Activated CD4-positive, alpha-beta T cell treated with anti-CD3 and anti-CD28 coated beads, Interleukin-2, amount 10 ng/mL, durations not matched to agents 7 days and 5 days (primary cell): ENCODE measurements at regions not wholly inside any gene's neighbourhood (a gene's known extent, or its start where the extent isn't known, plus 50 kb on each side); places are given as distances from the start of the nearest gene placed in this dataset.
"Not testable (repeated sequence)": the region's sequence is repeated elsewhere in the genome, so short reads cannot be mapped to it uniquely, and the experiment has no call there.

Experiments used
- CTCF ChIA-PET: fragments of 350-600 bp; sonication (Branson Sonifier 250); formaldehyde crosslinking; loops from one replicate; lab custom pipeline; 2021; ENCODE audit warnings: antibody characterized with exemption; lab: Charles Lee
- POLR2A ChIA-PET: fragments of 350-600 bp; sonication (Branson Sonifier 250); formaldehyde crosslinking; loops from one replicate; lab custom pipeline; 2021; ENCODE audit warnings: antibody characterized with exemption; lab: Charles Lee
- DNase-seq: peaks from one replicate; pipeline ENCODE4 v3.0.0-alpha.2; 2020
- H3K27ac Mint-ChIP-seq: one replicate; pipeline ENCODE4 v1.8.0; 2021; ENCODE audit warnings: mild to moderate bottlenecking, moderate library complexity, mixed read lengths
- H3K27me3 Mint-ChIP-seq: one replicate; pipeline ENCODE4 v1.8.0; 2021; ENCODE audit warnings: mixed read lengths
- H3K36me3 Mint-ChIP-seq: one replicate; pipeline ENCODE4 v1.8.0; 2021; ENCODE audit warnings: low read depth, mixed read lengths
- H3K4me1 Mint-ChIP-seq: one replicate; pipeline ENCODE4 v1.8.0; 2021; ENCODE audit warnings: mixed read lengths
- H3K4me3 Mint-ChIP-seq: one replicate; pipeline ENCODE4 v1.8.0; 2021; ENCODE audit warnings: mild to moderate bottlenecking, moderate library complexity, mixed read lengths
- H3K9me3 Mint-ChIP-seq: one replicate; pipeline ENCODE4 v1.8.0; 2021; ENCODE audit warnings: mixed read lengths

DNA sequence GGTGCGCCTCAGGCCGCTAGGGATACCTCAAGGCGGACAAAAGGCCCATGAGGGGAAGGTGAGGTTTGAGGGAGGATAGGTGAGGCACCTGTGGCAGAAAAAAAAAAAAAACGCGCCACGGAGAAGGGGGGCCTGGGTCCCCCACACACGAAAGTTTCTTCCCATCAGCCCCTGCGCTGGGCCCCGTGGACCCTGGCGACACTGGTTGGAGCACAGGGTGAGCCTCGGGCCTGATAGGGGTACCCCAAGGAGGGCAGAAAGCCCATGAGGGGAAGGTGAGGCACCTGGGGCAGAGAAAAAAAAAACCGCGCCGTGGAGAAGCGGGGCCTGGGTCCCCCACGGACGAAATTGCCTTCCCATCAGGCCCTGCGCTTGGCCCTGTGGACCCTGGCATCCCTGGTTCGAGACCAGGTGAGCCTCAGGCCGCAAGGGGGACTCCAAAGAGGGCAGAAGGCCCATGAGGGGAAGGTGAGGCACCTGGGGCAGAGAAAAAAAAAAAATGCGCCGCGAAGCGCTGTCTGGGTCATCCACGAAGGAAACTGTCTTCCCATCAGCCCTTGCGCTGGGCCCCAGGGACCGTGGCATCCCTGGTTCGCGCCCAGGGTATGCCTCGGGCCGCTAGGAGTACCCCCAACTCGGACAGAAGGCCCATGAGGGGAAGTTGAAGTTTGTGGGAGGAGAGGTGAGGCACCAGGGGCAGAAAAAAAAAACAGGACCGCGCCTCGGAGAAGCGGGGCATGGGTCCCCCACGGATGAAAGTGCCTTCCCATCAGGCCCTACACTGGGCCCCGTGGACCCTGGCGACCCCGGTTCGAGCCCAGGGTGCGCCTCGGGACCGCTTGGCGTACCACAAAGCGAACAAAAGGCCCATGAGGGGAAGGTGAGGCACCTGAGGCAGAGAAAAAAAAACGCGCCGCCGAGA, 226.2 kb downstream of the CCDC74A start:
- POLR2A ChIA-PET: no interaction called here
- H3K9me3 Mint-ChIP-seq: no peaks in the 10 kb centered on the region
- CTCF ChIA-PET: no interaction called here
- H3K27ac Mint-ChIP-seq: no peak overlapping the region
- no peak overlapping the region for H3K4me3 Mint-ChIP-seq
- H3K27me3 Mint-ChIP-seq: peaks cover 3% of the 10 kb centered on the region
- no peaks in the 10 kb centered on the region for H3K4me1 Mint-ChIP-seq
- DNase-seq: no peak
- no peaks in the 10 kb centered on the region for H3K36me3 Mint-ChIP-seq

DNA sequence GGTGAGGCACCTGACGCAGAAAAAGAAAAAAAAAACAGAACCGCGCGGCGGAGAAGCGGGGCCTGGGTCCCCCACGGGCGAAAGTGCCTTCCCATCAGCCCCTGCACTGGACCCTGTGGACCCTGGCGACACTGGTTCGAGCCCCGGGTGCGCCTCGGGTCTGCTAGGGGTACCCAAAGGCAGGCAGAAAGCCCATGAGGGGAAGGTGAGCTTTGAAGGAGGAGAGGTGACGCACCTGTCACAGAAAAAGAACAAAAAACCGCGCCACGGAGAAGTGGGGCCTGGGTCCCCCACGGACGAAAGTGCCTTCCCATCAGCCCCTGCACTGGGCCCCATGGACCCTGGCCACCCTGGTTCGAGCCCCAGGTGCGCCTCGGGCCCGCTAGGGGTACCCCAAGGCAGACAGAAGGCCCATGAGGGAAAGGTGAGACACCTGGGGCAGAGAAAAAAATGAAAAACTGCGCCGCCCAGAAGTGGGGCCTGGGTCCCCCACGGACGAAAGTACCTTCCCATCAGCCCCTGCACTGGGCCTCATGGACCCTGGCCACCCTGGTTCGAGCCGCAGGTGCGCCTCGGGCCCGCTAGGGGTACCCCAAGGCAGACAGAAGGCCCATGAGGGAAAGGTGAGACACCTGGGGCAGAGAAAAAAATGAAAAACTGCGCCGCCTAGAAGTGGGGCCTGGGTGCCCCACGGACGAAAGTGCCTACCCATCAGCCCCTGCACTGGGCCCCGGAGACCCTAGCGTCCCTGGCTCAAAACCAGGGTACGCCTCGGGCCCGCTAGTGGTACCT, 227.4 kb downstream of the CCDC74A start:
- Mint-ChIP-seq H3K4me1 (no peaks in the 10 kb centered on the region), H3K9me3 (no peaks in the 10 kb centered on the region), H3K4me3 (no peak overlapping the region), H3K27ac (no peak overlapping the region), H3K36me3 (no peaks in the 10 kb centered on the region), H3K27me3 (peaks cover 3% of the 10 kb centered on the region)
- CTCF ChIA-PET: no interaction called here
- no peak for DNase-seq
- POLR2A ChIA-PET: no interaction called here

DNA sequence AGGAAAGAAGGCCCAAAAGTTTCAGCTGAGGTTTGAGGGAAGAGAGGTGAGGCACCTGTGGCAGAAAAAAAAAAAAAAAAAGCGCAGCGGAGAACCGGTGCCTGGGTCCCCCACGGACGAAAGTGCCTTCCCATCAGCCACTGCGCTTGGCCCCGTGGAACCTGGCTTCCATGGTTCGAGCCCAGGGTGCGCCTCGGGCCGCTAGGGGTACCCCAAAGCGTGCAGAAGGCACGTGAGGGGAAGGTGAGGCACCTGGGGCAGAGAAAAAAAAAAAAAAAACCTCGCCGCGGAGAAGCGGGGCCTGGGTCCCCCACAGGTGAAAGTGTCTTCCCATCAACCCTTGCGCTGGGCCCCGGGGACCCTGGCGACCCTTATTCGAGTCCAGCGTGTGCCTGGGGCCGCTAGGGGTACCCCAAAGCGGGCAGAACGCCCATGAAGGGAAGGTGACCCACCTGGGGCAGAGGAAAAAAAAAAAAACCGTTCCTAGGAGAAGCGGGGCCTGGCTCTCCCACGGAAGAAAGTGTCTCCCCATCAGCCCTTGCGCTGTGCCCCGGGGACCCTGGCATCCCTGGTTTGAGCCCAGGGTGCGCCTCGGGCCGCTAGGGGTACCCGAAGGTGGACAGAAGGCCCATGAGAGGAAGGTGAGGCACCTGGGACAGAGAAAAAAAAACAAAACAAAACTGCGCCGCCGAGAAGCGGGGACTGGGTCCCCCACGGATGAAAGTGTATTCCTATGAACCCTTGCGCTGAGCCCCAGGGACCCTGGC, 228.6 kb downstream of the CCDC74A start:
- no peak overlapping the region for H3K4me3 Mint-ChIP-seq
- no peaks in the 10 kb centered on the region for H3K36me3 Mint-ChIP-seq
- no peak overlapping the region for H3K27ac Mint-ChIP-seq
- CTCF ChIA-PET: no interaction called here
- DNase-seq: no peak
- POLR2A ChIA-PET: no interaction called here
- no peaks in the 10 kb centered on the region for H3K9me3 Mint-ChIP-seq
- no peaks in the 10 kb centered on the region for H3K4me1 Mint-ChIP-seq
- no peaks in the 10 kb centered on the region for H3K27me3 Mint-ChIP-seq

GRCh38 chr2:131758941-131759340, 231.3 kb downstream of the CCDC74A start:
- DNase-seq, H3K27ac Mint-ChIP-seq, H3K36me3 Mint-ChIP-seq, H3K4me3 Mint-ChIP-seq, POLR2A ChIA-PET, H3K4me1 Mint-ChIP-seq, H3K27me3 Mint-ChIP-seq, H3K9me3 Mint-ChIP-seq, CTCF ChIA-PET: not testable (repeated sequence)

DNA sequence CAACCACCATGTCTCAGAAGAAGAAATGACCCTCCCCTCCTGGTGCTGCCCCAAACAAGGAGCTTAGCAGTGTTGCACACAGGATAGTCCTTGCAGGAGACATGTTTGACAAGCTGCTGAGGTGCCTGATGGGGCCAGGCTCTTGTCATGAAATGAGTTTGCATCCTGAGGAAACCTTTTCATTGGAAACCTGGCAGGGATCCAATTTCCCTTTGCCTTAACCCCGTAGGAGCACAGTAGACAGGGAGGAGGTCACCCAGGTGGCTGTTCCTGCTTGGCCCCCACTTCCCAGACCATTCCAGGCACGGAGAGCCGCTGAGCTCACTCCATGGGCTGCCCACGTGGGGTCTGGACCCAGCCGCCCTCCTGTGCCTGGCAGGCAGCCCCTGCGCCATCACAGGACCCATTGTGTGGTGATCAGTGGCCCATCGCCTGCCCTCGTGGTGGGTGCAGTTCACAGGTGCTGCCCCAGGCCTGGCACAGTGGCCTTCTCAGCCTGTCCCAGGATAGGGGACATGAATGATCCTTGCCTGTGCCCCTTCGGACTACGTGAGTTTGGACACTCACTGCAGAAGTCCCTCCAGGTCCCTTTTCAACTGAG, 247.4 kb downstream of the CCDC74A start:
- H3K4me3 Mint-ChIP-seq, H3K27me3 Mint-ChIP-seq, H3K27ac Mint-ChIP-seq, H3K9me3 Mint-ChIP-seq, CTCF ChIA-PET, DNase-seq, POLR2A ChIA-PET, H3K4me1 Mint-ChIP-seq, H3K36me3 Mint-ChIP-seq: not testable (repeated sequence)

- H3K4me3 Mint-ChIP-seq, H3K9me3 Mint-ChIP-seq, H3K4me1 Mint-ChIP-seq, H3K36me3 Mint-ChIP-seq, H3K27ac Mint-ChIP-seq, CTCF ChIA-PET, POLR2A ChIA-PET, DNase-seq, H3K27me3 Mint-ChIP-seq: not testable (repeated sequence)
These were observed 248.3 kb downstream of the CCDC74A start for GRCh38 chr2:131775903-131776506.

- H3K27ac Mint-ChIP-seq, H3K4me1 Mint-ChIP-seq, H3K4me3 Mint-ChIP-seq, DNase-seq, H3K9me3 Mint-ChIP-seq, POLR2A ChIA-PET, H3K36me3 Mint-ChIP-seq, CTCF ChIA-PET: not testable (repeated sequence)
- H3K27me3 Mint-ChIP-seq: peaks cover 13% of the 10 kb centered on the region
These were observed 252.8 kb downstream of the CCDC74A start for GRCh38 chr2:131780446-131780845.

GRCh38 chr2:131801210-131801744, 273.6 kb downstream of the CCDC74A start:
- no peak for DNase-seq
- ChIA-PET POLR2A (no interaction called here), CTCF (interaction anchor here (0.6 to 1.7 kb wide), 3 partner anchors 19 to 128 kb away, joined by 3 to 4 read pairs (median 3); no protein-coding TSS in a partner anchor)
- no peaks in the 10 kb centered on the region for H3K36me3 Mint-ChIP-seq
- peaks cover 5% of the 10 kb centered on the region for H3K4me1 Mint-ChIP-seq
- no peak overlapping the region for H3K27ac Mint-ChIP-seq
- H3K4me3 Mint-ChIP-seq: no peak overlapping the region
- H3K9me3 Mint-ChIP-seq: no peaks in the 10 kb centered on the region
- peaks cover 15% of the 10 kb centered on the region for H3K27me3 Mint-ChIP-seq

GRCh38 chr2:131801745-131802350, 274.2 kb downstream of the CCDC74A start:
- Mint-ChIP-seq H3K4me3 (peak overlapping the region; percentile 49), H3K27me3 (peaks cover 15% of the 10 kb centered on the region)
- POLR2A ChIA-PET, H3K9me3 Mint-ChIP-seq, H3K27ac Mint-ChIP-seq, H3K36me3 Mint-ChIP-seq, H3K4me1 Mint-ChIP-seq: not testable (repeated sequence)
- peak; percentile 66 for DNase-seq
- CTCF ChIA-PET: interaction anchor here (1.1 to 1.7 kb wide), 2 partner anchors 120 to 128 kb away, joined by 3 to 4 read pairs; no protein-coding TSS in a partner anchor

- H3K9me3 Mint-ChIP-seq, H3K4me1 Mint-ChIP-seq, H3K27ac Mint-ChIP-seq, POLR2A ChIA-PET, H3K36me3 Mint-ChIP-seq: not testable (repeated sequence)
- peak; percentile 29 for DNase-seq
- CTCF ChIA-PET: interaction anchor here (1.1 to 1.7 kb wide), 2 partner anchors 121 to 129 kb away, joined by 3 to 4 read pairs; no protein-coding TSS in a partner anchor
- peak overlapping the region; percentile 49 for H3K4me3 Mint-ChIP-seq
- peaks cover 15% of the 10 kb centered on the region for H3K27me3 Mint-ChIP-seq
These were observed 274.7 kb downstream of the CCDC74A start for GRCh38 chr2:131802351-131802836.

DNA sequence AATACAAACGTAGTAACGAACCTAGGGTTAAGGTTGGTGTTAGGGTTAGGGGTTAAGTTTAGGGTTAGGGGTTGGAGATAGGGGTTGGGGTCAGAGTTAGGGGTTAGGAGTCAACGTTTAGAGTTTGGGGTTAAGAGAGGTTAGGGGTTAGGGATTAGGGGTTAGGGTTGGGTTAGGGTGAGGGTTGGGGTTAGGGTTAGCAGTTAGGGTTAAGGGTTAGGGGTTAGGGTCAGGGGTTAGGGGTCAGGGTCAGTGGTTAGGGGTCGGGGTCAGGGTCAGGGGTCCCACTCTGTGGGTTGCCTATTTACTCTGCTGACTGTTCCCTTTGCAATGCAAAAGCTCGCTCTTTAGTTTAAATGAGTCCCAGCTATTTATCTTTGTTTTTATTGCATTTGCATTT, 275.5 kb downstream of the CCDC74A start:
- DNase-seq, CTCF ChIA-PET, H3K36me3 Mint-ChIP-seq, H3K27ac Mint-ChIP-seq, H3K4me3 Mint-ChIP-seq, POLR2A ChIA-PET, H3K9me3 Mint-ChIP-seq, H3K4me1 Mint-ChIP-seq: not testable (repeated sequence)
- H3K27me3 Mint-ChIP-seq: peaks cover 17% of the 10 kb centered on the region
